Esophagus (tissue), 2 donors: ENCODE measurements at regions not wholly inside any gene's neighbourhood (a gene's known extent, or its start where the extent isn't known, plus 50 kb on each side); places are given as distances from the start of the nearest gene placed in this dataset.

Experiments used
- H3K27ac ChIP-seq, 2 donors: one replicate each; pipeline ENCODE4 v1.5.1; 2013; ENCODE audit warnings: low read depth in 2 of 2, mild to moderate bottlenecking in 2 of 2, inconsistent platforms in 1 of 2, low read length in 1 of 2, moderate library complexity in 1 of 2
- H3K27me3 ChIP-seq, 2 donors: one replicate each; pipeline ENCODE4 v1.6.1; 2013; ENCODE audit warnings: low read length in 2 of 2, control low read depth in 1 of 2, mild to moderate bottlenecking in 1 of 2; ENCODE audit not compliant: insufficient read depth in 2 of 2, control insufficient read depth in 1 of 2
- H3K36me3 ChIP-seq, 2 donors: one replicate each; pipeline ENCODE4 v1.6.1; 2013; ENCODE audit warnings: low read length in 1 of 2; ENCODE audit not compliant: control insufficient read depth in 2 of 2, insufficient read depth in 2 of 2
- H3K4me1 ChIP-seq, 2 donors: one replicate each; pipeline ENCODE4 v1.6.1; 2013; ENCODE audit warnings: low read length in 1 of 2; ENCODE audit not compliant: control insufficient read depth in 2 of 2, insufficient read depth in 2 of 2
- H3K4me3 ChIP-seq, 2 donors: one replicate each; pipeline ENCODE4 v1.5.1; 2013; ENCODE audit warnings: low read length in 2 of 2, mild to moderate bottlenecking in 2 of 2, low read depth in 1 of 2, moderate library complexity in 1 of 2
- H3K9me3 ChIP-seq, 2 donors: one replicate each; pipeline ENCODE4 v1.6.1; 2013; ENCODE audit warnings: mild to moderate bottlenecking in 2 of 2, low read depth in 1 of 2, low read length in 1 of 2, moderate library complexity in 1 of 2; ENCODE audit not compliant: control insufficient read depth in 2 of 2, insufficient read depth in 1 of 2
- WGBS, 2 donors: extraction: QIAGEN DNeasy Blood & Tissue Kit; methylation state at CpG; one replicate each; pipeline ENCODE4 v1.1.7; 2013; 5-methylcytosine and 5-hydroxymethylcytosine counted together
- donor health status: healthy with polysubstance abuse.
- donor health status: Bipolar disorder and iron deficiency.

DNA sequence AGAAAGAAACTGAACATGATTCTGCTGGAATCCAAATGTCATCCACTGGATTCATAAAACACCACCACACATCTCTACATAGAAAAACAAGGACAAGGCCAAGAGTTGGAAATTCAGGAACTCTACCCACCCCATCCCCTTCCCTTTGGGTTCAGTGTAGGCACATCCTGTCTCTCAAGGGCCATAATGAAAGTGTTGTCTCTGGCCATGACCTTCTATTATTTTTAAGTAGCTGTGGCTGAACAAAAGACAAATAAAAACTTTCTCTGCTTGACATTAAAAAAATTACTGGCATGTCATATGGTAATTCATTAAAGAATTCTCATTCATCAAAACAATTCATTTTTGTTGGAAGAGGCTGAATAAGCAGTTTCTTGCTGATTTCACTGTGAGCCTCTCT lies 54.9 kb upstream of the ZBTB18 start:
- H3K9me3 ChIP-seq, result no peaks in the 10 kb centered on the region
- H3K4me1 ChIP-seq, result peaks cover 0 to 2% of the 10 kb centered on the region in 2 donors
- H3K4me3 ChIP-seq, result no peak overlapping the region
- H3K36me3 ChIP-seq, result no peaks in the 10 kb centered on the region
- H3K27ac ChIP-seq, result no peak overlapping the region
- no peaks in the 10 kb centered on the region for H3K27me3 ChIP-seq

DNA sequence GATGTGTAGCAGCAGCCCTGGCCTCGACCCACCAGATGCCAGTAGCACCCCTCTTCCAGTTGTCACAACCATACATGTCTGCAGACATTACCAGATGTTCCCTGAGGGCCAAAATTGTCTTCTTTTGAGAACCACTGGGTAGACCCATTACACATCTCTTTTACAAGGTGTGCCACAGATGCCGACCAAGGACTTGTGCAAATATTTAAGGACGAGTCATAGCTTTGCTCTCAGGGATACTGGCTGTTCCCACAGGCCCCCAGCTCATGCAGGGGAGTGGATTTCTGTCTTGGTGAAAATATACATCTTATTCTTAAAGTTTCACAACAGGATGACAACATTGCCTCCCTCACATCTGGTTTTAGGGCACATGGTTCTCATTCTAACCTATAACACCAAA lies 59.4 kb upstream of the ZBTB18 start:
- Histone ChIP-seq H3K36me3 (no peaks in the 10 kb centered on the region), H3K4me3 (no peak overlapping the region), H3K27me3 (no peaks in the 10 kb centered on the region), H3K27ac (no peak overlapping the region), H3K4me1 (peaks cover 0 to 2% of the 10 kb centered on the region in 2 donors), H3K9me3 (no peaks in the 10 kb centered on the region)
- 42 to 45% methylated on average over 3 of the region's 3 CpGs for WGBS, 2 donors

DNA sequence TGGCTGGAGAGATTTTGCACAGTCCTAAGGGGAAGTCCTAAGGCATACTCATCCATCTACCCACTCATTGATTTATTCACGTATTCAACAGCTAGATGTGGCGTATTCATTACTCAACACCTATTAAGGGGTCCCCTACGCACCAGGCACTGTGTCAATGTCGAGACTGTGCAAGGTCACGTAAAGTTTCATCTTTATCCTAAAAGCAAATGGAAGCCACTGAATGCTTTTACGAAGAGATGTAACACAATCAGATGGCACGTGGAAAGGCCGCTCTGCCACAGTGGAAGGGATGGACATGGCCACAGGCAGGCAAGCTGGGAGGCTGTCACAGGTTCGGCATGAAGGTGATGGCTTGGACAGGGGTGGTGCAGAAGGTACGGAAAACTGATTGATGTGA lies 66.3 kb upstream of the ZBTB18 start:
- H3K27ac ChIP-seq, result no peak overlapping the region
- H3K9me3 ChIP-seq, result no peaks in the 10 kb centered on the region
- 93% methylated on average over 10 of the region's 10 CpGs for WGBS, 2 donors
- H3K27me3 ChIP-seq, result no peaks in the 10 kb centered on the region
- H3K36me3 ChIP-seq, result no peaks in the 10 kb centered on the region
- no peaks in the 10 kb centered on the region for H3K4me1 ChIP-seq
- H3K4me3 ChIP-seq, result no peak overlapping the region

DNA sequence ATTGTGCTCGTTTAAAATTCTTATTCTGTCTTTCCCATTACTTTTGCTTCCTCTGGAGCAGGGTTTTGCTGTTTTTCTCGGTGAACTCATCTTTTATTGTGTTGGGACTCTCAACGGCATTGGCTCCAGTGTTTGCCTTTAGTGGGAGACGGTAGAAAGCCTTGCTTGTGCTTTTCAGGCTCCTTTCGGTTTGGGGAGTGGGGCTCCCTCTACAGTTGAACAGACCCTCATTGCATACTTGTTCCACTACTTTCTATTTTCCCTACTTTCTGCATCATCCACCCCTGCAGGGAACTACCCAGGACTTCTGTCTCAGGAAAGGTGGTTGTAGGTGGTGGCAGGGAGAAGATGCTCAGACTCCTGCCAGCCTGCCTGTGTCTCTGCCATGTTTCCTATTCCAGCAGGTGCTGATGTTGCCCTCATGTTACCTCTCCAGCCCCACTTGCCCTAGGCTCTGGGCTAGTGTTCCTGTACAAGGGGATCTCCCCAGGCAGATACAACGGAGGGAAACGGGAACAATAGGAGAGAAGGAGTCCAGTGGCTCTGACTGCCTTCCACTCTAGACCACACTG lies 68.5 kb upstream of the ZBTB18 start:
- no peaks in the 10 kb centered on the region for H3K4me1 ChIP-seq
- 50 to 57% methylated on average over 7 of the region's 7 CpGs for WGBS, 2 donors
- H3K27ac ChIP-seq, result no peak overlapping the region
- no peaks in the 10 kb centered on the region for H3K36me3 ChIP-seq
- no peak overlapping the region for H3K4me3 ChIP-seq
- peaks cover 0 to 2% of the 10 kb centered on the region in 2 donors for H3K9me3 ChIP-seq
- H3K27me3 ChIP-seq, result no peaks in the 10 kb centered on the region

DNA sequence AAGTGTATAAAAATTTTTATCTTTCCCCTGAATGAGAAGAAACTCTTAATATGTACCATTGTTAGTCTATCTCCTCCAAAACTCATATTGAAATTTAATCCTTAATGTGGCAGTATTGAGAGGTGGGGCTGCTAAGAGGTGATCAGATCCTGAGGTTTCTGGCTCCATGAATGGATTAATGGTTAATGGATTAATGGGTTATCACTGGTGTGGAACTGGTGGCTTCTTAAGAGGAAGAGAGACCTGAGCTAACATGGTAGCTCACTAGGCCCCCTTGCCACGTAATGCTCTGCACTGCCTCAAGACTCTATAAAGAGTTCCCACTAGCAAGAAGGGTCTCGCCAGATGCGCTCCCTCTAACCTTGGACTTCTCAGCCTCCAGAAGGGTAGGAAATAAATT lies 70.6 kb upstream of the ZBTB18 start:
- Histone ChIP-seq H3K4me3 (no peak overlapping the region), H3K4me1 (no peaks in the 10 kb centered on the region), H3K27ac (no peak overlapping the region), H3K27me3 (no peaks in the 10 kb centered on the region), H3K9me3 (peaks cover 0 to 2% of the 10 kb centered on the region in 2 donors), H3K36me3 (no peaks in the 10 kb centered on the region)
- 96 to 100% methylated on average over 3 of the region's 3 CpGs for WGBS, 2 donors

DNA sequence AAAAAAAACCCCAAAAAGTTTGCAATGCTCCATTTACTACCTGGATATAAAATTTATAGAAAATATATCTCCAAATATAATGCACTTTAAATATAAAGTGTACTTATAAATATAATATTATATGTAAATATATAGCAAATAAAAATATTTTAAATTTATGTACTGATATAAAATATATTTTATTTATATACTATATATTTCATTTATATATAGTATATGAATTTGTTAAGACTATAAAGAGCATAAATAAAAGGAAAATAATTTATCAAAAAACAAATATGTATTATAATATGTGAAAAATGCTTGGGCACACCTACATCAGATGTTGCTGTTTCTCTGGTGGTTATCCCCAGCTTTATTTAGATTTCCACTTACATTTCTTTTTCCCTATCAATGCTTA lies 71.0 kb upstream of the ZBTB18 start:
- no peaks in the 10 kb centered on the region for H3K36me3 ChIP-seq
- H3K4me3 ChIP-seq, result no peak overlapping the region

DNA sequence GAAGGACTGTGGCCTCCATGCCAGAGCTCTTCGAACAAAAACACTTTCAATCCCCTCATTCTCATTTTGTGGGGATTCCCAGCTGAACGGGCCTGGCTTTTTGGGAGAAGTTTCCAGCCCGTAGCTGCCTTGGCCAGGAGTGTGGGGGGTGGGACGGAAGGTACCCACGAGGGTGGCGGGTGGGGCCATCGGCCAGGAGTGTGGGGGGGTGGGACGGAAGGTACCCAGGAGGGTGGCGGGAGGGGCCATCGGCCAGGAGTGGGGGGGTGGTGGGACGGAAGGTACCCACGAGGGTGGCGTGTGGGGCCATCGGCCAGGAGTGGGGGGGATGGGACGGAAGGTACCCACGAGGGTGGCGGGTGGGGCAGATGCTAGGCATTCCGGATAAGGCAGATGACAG lies 71.7 kb upstream of the ZBTB18 start:
- H3K4me1 ChIP-seq, result no peaks in the 10 kb centered on the region
- H3K27me3 ChIP-seq, result no peaks in the 10 kb centered on the region
- 94 to 96% methylated on average over 18 of the region's 18 CpGs for WGBS, 2 donors
- H3K36me3 ChIP-seq, result no peaks in the 10 kb centered on the region
- peaks cover under 1 to 2% of the 10 kb centered on the region in 2 donors for H3K9me3 ChIP-seq
- no peak overlapping the region for H3K27ac ChIP-seq
- H3K4me3 ChIP-seq, result no peak overlapping the region

More for the DNA sequence above, 71.0 kb upstream of the ZBTB18 start:
- Histone ChIP-seq H3K4me1 (no peaks in the 10 kb centered on the region), H3K9me3 (peaks cover 0 to 2% of the 10 kb centered on the region in 2 donors), H3K27me3 (no peaks in the 10 kb centered on the region), H3K27ac (no peak overlapping the region)

DNA sequence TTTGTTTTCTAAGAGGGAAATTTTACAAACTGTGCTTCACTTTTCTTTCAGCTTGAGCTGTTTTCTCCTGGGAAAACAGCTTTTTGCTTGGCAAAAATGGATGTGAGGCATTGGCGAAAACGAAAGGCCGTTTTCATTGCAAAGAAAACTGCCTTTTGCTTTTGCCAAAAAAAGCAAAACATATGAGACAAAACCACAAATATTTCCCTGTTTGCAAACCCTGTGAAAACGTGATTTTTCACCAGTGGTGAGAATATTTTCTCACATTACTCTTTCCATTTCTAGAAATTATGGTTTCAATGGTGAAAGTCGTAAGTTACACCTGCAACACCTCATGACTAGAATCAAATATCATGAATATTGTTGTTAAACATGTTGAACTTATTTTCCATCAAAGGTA lies 74.0 kb upstream of the ZBTB18 start:
- H3K36me3 ChIP-seq, result no peaks in the 10 kb centered on the region
- no peaks in the 10 kb centered on the region for H3K27me3 ChIP-seq
- 63 to 65% methylated on average over 5 of the region's 5 CpGs for WGBS, 2 donors
- H3K4me1 ChIP-seq, result no peaks in the 10 kb centered on the region
- peaks cover 2 to 3% of the 10 kb centered on the region in 2 donors for H3K9me3 ChIP-seq
- H3K4me3 ChIP-seq, result no peak overlapping the region
- H3K27ac ChIP-seq, result no peak overlapping the region

DNA sequence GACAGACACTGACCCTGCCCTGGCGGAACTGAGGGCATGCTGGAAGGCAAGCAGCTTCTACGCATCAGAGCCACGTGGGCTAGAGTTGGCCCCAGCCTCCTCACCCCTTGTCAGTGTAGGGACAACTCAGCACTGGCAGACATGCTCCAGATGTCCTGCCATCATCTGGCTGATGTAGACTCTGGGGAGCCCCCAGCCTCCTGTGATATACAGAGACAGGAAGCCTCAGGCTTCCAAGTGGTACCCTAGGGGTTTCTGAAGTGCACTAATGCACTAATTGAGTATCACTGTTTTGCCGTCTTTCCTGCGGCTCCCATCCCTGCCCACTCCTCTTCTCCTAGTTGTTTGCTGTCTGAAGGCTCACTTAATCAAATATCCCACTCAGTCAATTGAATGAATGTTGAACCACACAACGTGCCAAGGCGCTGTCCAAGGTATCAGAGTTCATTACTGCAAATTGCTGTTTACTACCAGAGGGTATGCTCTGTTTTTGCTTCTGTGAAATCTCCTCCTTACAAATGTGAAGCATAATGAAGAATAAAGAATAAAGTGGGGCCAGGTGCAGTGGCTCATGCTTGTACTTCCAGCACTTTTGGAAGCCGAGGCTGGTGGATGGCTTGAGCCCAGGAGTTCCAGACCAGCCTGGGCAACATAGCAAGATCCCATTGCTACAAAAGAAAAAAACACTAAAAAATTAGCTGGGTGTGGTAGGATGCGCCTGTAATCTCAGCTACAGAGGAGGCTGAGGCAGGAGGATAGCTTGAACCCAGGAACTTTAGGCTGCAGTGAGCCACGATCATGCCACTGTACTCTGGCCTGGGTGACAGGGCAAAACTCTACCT lies 76.4 kb upstream of the ZBTB18 start:
- Histone ChIP-seq H3K36me3 (no peaks in the 10 kb centered on the region), H3K27ac (no peak overlapping the region), H3K4me3 (no peak overlapping the region), H3K27me3 (no peaks in the 10 kb centered on the region), H3K9me3 (peaks cover 2 to 3% of the 10 kb centered on the region in 2 donors), H3K4me1 (no peaks in the 10 kb centered on the region)
- 70 to 74% methylated on average over 10 of the region's 10 CpGs for WGBS, 2 donors

DNA sequence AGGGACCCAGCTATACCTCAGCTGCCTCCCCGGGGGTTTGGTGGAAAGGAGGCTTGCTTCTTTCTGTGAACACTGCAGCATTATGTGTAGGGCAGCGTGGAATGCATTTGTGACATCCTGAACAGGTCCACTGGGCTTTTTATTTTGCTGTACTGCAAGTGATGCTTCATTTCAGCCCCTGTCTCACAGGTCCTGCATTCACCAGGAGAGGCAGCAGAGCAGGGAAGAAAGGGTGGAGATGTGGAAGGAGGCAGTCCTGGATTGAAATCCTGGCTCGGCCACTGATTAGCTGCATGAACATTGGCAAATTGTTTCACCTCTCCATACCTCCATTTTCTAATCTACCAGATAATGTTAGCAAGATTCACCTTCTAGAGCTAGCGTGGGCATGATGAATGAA lies 77.9 kb upstream of the ZBTB18 start:
- Histone ChIP-seq H3K27ac (no peak overlapping the region), H3K36me3 (no peaks in the 10 kb centered on the region), H3K9me3 (peaks cover 0 to 3% of the 10 kb centered on the region in 2 donors), H3K4me1 (no peaks in the 10 kb centered on the region), H3K27me3 (no peaks in the 10 kb centered on the region), H3K4me3 (no peak overlapping the region)
- 73% methylated on average over 4 of the region's 4 CpGs for WGBS, 2 donors
